Neural progenitor cell (in vitro differentiated cells): ENCODE measurements at regions not wholly inside any gene's neighbourhood (a gene's known extent, or its start where the extent isn't known, plus 50 kb on each side); places are given as distances from the start of the nearest gene placed in this dataset.
A peak's percentile ranks its signal among the peaks of the same experiment; 100 is the strongest.

Source experiments
- DNase-seq: peaks from one replicate; pipeline ENCODE4 v3.0.0-alpha.2; 2016; ENCODE audit warnings: low spot score
- H2AFZ ChIP-seq: fragments of 200-600 bp; sonication (generic); replicated peaks from 2 replicates; pipeline ENCODE4 v1.6.1; 2016; ENCODE audit warnings: antibody characterized with exemption
- H3F3A ChIP-seq: fragments of 200-600 bp; sonication (generic); 2 replicates; pipeline ENCODE4 v1.6.1; 2016; ENCODE audit warnings: antibody characterized with exemption, low read depth
- H3K27ac ChIP-seq: fragments of 200-600 bp; sonication (generic); 2 replicates; pipeline ENCODE4 v1.5.1; 2016; ENCODE audit warnings: mild to moderate bottlenecking
- H3K27me3 ChIP-seq: fragments of 200-600 bp; sonication (generic); 2 replicates; pipeline ENCODE4 v1.6.1; 2016; ENCODE audit warnings: mild to moderate bottlenecking, moderate library complexity
- H3K36me3 ChIP-seq: fragments of 200-600 bp; sonication (generic); 2 replicates; pipeline ENCODE4 v1.5.1; 2016
- H3K4me1 ChIP-seq: fragments of 200-600 bp; sonication (generic); 2 replicates; pipeline ENCODE4 v1.6.1; 2016; ENCODE audit warnings: mixed run types
- H3K4me2 ChIP-seq: fragments of 200-600 bp; sonication (generic); 2 replicates; pipeline ENCODE4 v1.6.1; 2016
- H3K4me3 ChIP-seq: fragments of 200-600 bp; sonication (generic); 2 replicates; pipeline ENCODE4 v1.5.1; 2016
- H3K79me2 ChIP-seq: fragments of 200-600 bp; sonication (generic); 2 replicates; pipeline ENCODE4 v1.6.1; 2016; ENCODE audit warnings: low read depth
- H3K9ac ChIP-seq: fragments of 200-600 bp; sonication (generic); 2 replicates; pipeline ENCODE4 v1.6.1; 2016
- H3K9me3 ChIP-seq: fragments of 200-600 bp; sonication (generic); 2 replicates; pipeline ENCODE4 v1.5.1; 2016; ENCODE audit warnings: low read depth
- H4K20me1 ChIP-seq: fragments of 200-600 bp; sonication (generic); 2 replicates; pipeline ENCODE4 v1.6.1; 2016; ENCODE audit warnings: low read depth
- H3K27ac Mint-ChIP-seq: 3 replicates; pipeline ENCODE4 v1.8.0; 2021; ENCODE audit warnings: mixed read lengths
- H3K27me3 Mint-ChIP-seq: 2 replicates; pipeline ENCODE4 v1.8.0; 2022; ENCODE audit warnings: low read depth, mild to moderate bottlenecking, inconsistent platforms, moderate library complexity, mixed read lengths; ENCODE audit not compliant: insufficient read depth
- H3K36me3 Mint-ChIP-seq: 3 replicates; pipeline ENCODE4 v1.8.0; 2021; ENCODE audit warnings: mixed read lengths
- H3K4me1 Mint-ChIP-seq: 3 replicates; pipeline ENCODE4 v1.8.0; 2021; ENCODE audit warnings: mixed read lengths
- H3K4me3 Mint-ChIP-seq: 3 replicates; pipeline ENCODE4 v1.8.0; 2021; ENCODE audit warnings: mild to moderate bottlenecking, moderate library complexity, mixed read lengths
- H3K9me3 Mint-ChIP-seq: 3 replicates; pipeline ENCODE4 v1.8.0; 2020; ENCODE audit warnings: mixed read lengths
- EZH2 ChIP-seq: fragments of 200-600 bp; sonication (generic); IDR thresholded peaks from 2 replicates; pipeline ENCODE4 v1.6.1; 2017; ENCODE audit warnings: antibody characterized with exemption, mild to moderate bottlenecking, moderate library complexity
- EZH2phosphoT487 ChIP-seq: fragments of 200-600 bp; sonication (generic); IDR thresholded peaks from 2 replicates; pipeline ENCODE4 v1.6.1; 2017; ENCODE audit warnings: antibody characterized with exemption
- TF ChIP-seq, protein P1 (sequence below): fragments of 200-600 bp; sonication (generic); IDR thresholded peaks from 2 replicates; pipeline ENCODE4 v1.5.1; 2017; ENCODE audit warnings: antibody characterized with exemption, mild to moderate bottlenecking

DNA sequence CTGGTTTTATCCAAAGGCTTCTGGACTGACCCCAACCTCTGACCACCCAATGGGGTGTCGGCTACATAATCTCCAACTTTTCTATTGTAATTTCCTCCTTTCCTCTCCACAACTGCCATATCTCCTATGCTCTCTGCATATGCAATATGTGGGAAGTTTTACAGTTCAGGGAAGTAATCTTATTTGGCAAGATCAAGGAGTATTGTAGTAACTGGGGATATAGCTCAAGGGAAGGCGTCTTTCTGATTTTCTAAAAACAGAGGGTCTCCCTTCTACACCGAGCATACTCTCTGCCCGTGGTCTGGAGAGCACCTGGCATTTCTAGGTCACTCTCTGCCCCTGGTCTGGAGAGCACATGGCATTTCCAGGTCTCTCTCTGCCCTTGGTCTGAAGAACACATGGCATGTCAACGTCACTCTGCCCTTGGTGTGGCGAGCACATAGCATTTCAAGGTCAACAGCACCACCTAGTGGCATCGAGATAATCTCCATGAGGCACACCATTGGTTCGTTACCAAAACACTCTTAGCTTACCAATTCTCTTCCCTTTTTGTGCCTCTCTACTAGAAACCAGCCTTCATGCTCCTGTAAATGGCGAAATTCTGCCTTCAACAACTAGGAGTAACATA is 616.4 kb upstream of the NUDT12 start:
- peaks cover 40% of the 10 kb centered on the region for H3K9me3 Mint-ChIP-seq
- Histone ChIP-seq H2AFZ (no peak overlapping the region), H3K27ac (no peak overlapping the region), H3K4me3 (no peak overlapping the region), H3K27me3 (no peaks in the 10 kb centered on the region), H3K9me3 (no peaks in the 10 kb centered on the region), H3K4me1 (no peaks in the 10 kb centered on the region), H3K4me2 (no peak overlapping the region), H3K36me3 (no peaks in the 10 kb centered on the region), H3F3A (no peaks in the 10 kb centered on the region), H4K20me1 (no peaks in the 10 kb centered on the region), H3K9ac (no peak overlapping the region), H3K79me2 (no peaks in the 10 kb centered on the region)
- peak; percentile 63 for DNase-seq
- no peak overlapping the region for H3K4me3 Mint-ChIP-seq
- TF ChIP-seq EZH2phosphoT487, result no peak
- TF ChIP-seq, protein P1, sequence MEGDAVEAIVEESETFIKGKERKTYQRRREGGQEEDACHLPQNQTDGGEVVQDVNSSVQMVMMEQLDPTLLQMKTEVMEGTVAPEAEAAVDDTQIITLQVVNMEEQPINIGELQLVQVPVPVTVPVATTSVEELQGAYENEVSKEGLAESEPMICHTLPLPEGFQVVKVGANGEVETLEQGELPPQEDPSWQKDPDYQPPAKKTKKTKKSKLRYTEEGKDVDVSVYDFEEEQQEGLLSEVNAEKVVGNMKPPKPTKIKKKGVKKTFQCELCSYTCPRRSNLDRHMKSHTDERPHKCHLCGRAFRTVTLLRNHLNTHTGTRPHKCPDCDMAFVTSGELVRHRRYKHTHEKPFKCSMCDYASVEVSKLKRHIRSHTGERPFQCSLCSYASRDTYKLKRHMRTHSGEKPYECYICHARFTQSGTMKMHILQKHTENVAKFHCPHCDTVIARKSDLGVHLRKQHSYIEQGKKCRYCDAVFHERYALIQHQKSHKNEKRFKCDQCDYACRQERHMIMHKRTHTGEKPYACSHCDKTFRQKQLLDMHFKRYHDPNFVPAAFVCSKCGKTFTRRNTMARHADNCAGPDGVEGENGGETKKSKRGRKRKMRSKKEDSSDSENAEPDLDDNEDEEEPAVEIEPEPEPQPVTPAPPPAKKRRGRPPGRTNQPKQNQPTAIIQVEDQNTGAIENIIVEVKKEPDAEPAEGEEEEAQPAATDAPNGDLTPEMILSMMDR, result peak; percentile 64
- TF ChIP-seq EZH2, result no peak
- H3K4me1 Mint-ChIP-seq, result no peaks in the 10 kb centered on the region
- H3K27me3 Mint-ChIP-seq, result peaks cover 3% of the 10 kb centered on the region
- peaks cover 5% of the 10 kb centered on the region for H3K36me3 Mint-ChIP-seq
- H3K27ac Mint-ChIP-seq, result no peak overlapping the region

GRCh38 chr5:104178066-104178465 is 615.5 kb upstream of the NUDT12 start:
- H3K4me3 ChIP-seq, result no peak overlapping the region
- H3F3A ChIP-seq, result no peaks in the 10 kb centered on the region
- Mint-ChIP-seq H3K4me3 (no peak overlapping the region), H3K4me1 (no peaks in the 10 kb centered on the region), H3K27me3 (peaks cover 3% of the 10 kb centered on the region), H3K27ac (no peak overlapping the region), H3K36me3 (peaks cover 5% of the 10 kb centered on the region), H3K9me3 (peaks cover 40% of the 10 kb centered on the region)
- H3K27ac ChIP-seq, result no peak overlapping the region
- no peaks in the 10 kb centered on the region for H4K20me1 ChIP-seq
- TF ChIP-seq, protein P1, result no peak
- TF ChIP-seq EZH2 (no peak), EZH2phosphoT487 (no peak)
- H2AFZ ChIP-seq, result no peak overlapping the region
- DNase-seq, result no peak
- no peaks in the 10 kb centered on the region for H3K9me3 ChIP-seq
- H3K27me3 ChIP-seq, result no peaks in the 10 kb centered on the region
- H3K9ac ChIP-seq, result no peak overlapping the region
- no peaks in the 10 kb centered on the region for H3K79me2 ChIP-seq
- no peaks in the 10 kb centered on the region for H3K4me1 ChIP-seq
- H3K36me3 ChIP-seq, result no peaks in the 10 kb centered on the region
- no peak overlapping the region for H3K4me2 ChIP-seq

- no peak overlapping the region for H3K9ac ChIP-seq
- Mint-ChIP-seq H3K27ac (no peak overlapping the region), H3K9me3 (peaks cover 40% of the 10 kb centered on the region), H3K36me3 (peaks cover 5% of the 10 kb centered on the region), H3K27me3 (peaks cover 3% of the 10 kb centered on the region), H3K4me1 (peaks cover 2% of the 10 kb centered on the region), H3K4me3 (no peak overlapping the region)
- H3K27ac ChIP-seq, result no peak overlapping the region
- no peaks in the 10 kb centered on the region for H3K9me3 ChIP-seq
- H3K27me3 ChIP-seq, result no peaks in the 10 kb centered on the region
- H3K4me3 ChIP-seq, result no peak overlapping the region
- no peak overlapping the region for H3K4me2 ChIP-seq
- no peaks in the 10 kb centered on the region for H3K4me1 ChIP-seq
- no peak for DNase-seq
- no peaks in the 10 kb centered on the region for H3K36me3 ChIP-seq
- no peaks in the 10 kb centered on the region for H4K20me1 ChIP-seq
- no peak for TF ChIP-seq EZH2
- TF ChIP-seq EZH2phosphoT487, result no peak
- TF ChIP-seq, protein P1, result no peak
- no peak overlapping the region for H2AFZ ChIP-seq
- no peaks in the 10 kb centered on the region for H3K79me2 ChIP-seq
- no peaks in the 10 kb centered on the region for H3F3A ChIP-seq
These were observed 615.1 kb upstream of the NUDT12 start for GRCh38 chr5:104177651-104178050.
